ENCODE measurements at regions not wholly inside any gene's neighbourhood (a gene's known extent, or its start where the extent isn't known, plus 50 kb on each side); places are given as distances from the start of the nearest gene placed in this dataset.

- no peak overlapping the region for H3K4me3 Mint-ChIP-seq
- peaks cover 3% of the 10 kb centered on the region for H3K9me3 Mint-ChIP-seq
- H3K27ac Mint-ChIP-seq = no peak overlapping the region
- H3K4me1 Mint-ChIP-seq = no peaks in the 10 kb centered on the region
- TF ChIP-seq CTCF (IDR thresholded peaks at IDR 0.05; ENCODE audit: unreplicated experiment in 3 of 3) = no peak
- no peaks in the 10 kb centered on the region for H3K36me3 Mint-ChIP-seq (ENCODE audit: low read depth)
- H3K27me3 Mint-ChIP-seq (ENCODE audit: low read depth) = peaks cover 17% of the 10 kb centered on the region
These were observed 81.6 kb upstream of the CYRIA start for GRCh38 chr2:16747257-16747656.

GRCh38 chr2:16746833-16747232, 81.2 kb upstream of the CYRIA start:
- no peak overlapping the region for H3K27ac Mint-ChIP-seq
- H3K36me3 Mint-ChIP-seq (ENCODE audit: low read depth) = no peaks in the 10 kb centered on the region
- no peak overlapping the region for H3K4me3 Mint-ChIP-seq
- TF ChIP-seq CTCF (IDR thresholded peaks at IDR 0.05; ENCODE audit: unreplicated experiment in 3 of 3) = no peak
- peaks cover 17% of the 10 kb centered on the region for H3K27me3 Mint-ChIP-seq (ENCODE audit: low read depth)
- H3K4me1 Mint-ChIP-seq = no peaks in the 10 kb centered on the region
- peaks cover 3% of the 10 kb centered on the region for H3K9me3 Mint-ChIP-seq

- H3K27ac Mint-ChIP-seq = no peak overlapping the region
These were observed 80.7 kb upstream of the CYRIA start for GRCh38 chr2:16746329-16746728.

GRCh38 chr2:16745466-16745865, 79.8 kb upstream of the CYRIA start:
- H3K27ac Mint-ChIP-seq = no peak overlapping the region
- no peak overlapping the region for H3K4me3 Mint-ChIP-seq
- no peak for TF ChIP-seq CTCF (IDR thresholded peaks at IDR 0.05; ENCODE audit: unreplicated experiment in 3 of 3)
- H3K9me3 Mint-ChIP-seq = peaks cover 3% of the 10 kb centered on the region
- H3K27me3 Mint-ChIP-seq (ENCODE audit: low read depth) = peaks cover 17% of the 10 kb centered on the region
- no peaks in the 10 kb centered on the region for H3K4me1 Mint-ChIP-seq
- H3K36me3 Mint-ChIP-seq (ENCODE audit: low read depth) = no peaks in the 10 kb centered on the region

More at GRCh38 chr2:16746329-16746728, 80.7 kb upstream of the CYRIA start:
- Mint-ChIP-seq H3K36me3 (ENCODE audit: low read depth) (no peaks in the 10 kb centered on the region), H3K4me3 (no peak overlapping the region), H3K27me3 (ENCODE audit: low read depth) (peaks cover 17% of the 10 kb centered on the region), H3K9me3 (peaks cover 3% of the 10 kb centered on the region), H3K4me1 (no peaks in the 10 kb centered on the region)
- TF ChIP-seq CTCF (IDR thresholded peaks at IDR 0.05; ENCODE audit: unreplicated experiment in 3 of 3) = no peak

- no peaks in the 10 kb centered on the region for H3K36me3 Mint-ChIP-seq (ENCODE audit: low read depth)
- H3K27ac Mint-ChIP-seq = no peak overlapping the region
- H3K27me3 Mint-ChIP-seq (ENCODE audit: low read depth) = peaks cover 17% of the 10 kb centered on the region
- TF ChIP-seq CTCF (IDR thresholded peaks at IDR 0.05; ENCODE audit: unreplicated experiment in 3 of 3) = no peak
- H3K9me3 Mint-ChIP-seq = no peaks in the 10 kb centered on the region
- H3K4me1 Mint-ChIP-seq = no peaks in the 10 kb centered on the region
- H3K4me3 Mint-ChIP-seq = no peak overlapping the region
These were observed 78.9 kb upstream of the CYRIA start for GRCh38 chr2:16744521-16744920.

- Mint-ChIP-seq H3K27me3 (ENCODE audit: low read depth) (peaks cover 17% of the 10 kb centered on the region), H3K9me3 (no peaks in the 10 kb centered on the region), H3K4me1 (no peaks in the 10 kb centered on the region), H3K27ac (no peak overlapping the region), H3K4me3 (no peak overlapping the region), H3K36me3 (ENCODE audit: low read depth) (no peaks in the 10 kb centered on the region)
- TF ChIP-seq CTCF (IDR thresholded peaks at IDR 0.05; ENCODE audit: unreplicated experiment in 3 of 3) = no peak
These were observed 76.4 kb upstream of the CYRIA start for GRCh38 chr2:16742026-16742425.
